ENCODE measurements at regions not wholly inside any gene's neighbourhood (a gene's known extent, or its start where the extent isn't known, plus 50 kb on each side); places are given as distances from the start of the nearest gene placed in this dataset.

- H3K9me3 ChIP-seq, result no peaks in the 10 kb centered on the region
- no peaks in the 10 kb centered on the region for H3K4me1 ChIP-seq
- TF ChIP-seq CTCF (IDR thresholded peaks at IDR 0.05), result no peak
- no peak for DNase-seq
- no peak for ATAC-seq
- H3K4me3 ChIP-seq, result no peak overlapping the region
- H3K27me3 ChIP-seq (ENCODE audit: insufficient read depth in 3 of 3, low read length in 2 of 3), result peaks cover 0 to 3% (median 0%) of the 10 kb centered on the region in 3 donors
- no peaks in the 10 kb centered on the region for H3K36me3 ChIP-seq (ENCODE audit: insufficient read depth in 1 of 2, low read depth in 1 of 2)
- 33 to 94% (median 87%) methylated on average over 1 of the region's 1 CpG for WGBS, 3 donors
- H3K27ac ChIP-seq, result no peak overlapping the region
- intact Hi-C loops (cut with DNase I), result no loop called here
Observed at GRCh38 chr13:72539925-72540324, 187.5 kb downstream of the MZT1 start.

GRCh38 chr13:72537782-72538181 is 189.6 kb downstream of the MZT1 start:
- H3K27ac ChIP-seq, result no peak overlapping the region
- 92 to 100% (median 92%) methylated on average over 2 of the region's 2 CpGs for WGBS, 3 donors

GRCh38 chr13:72537395-72537780 is 190.0 kb downstream of the MZT1 start:
- Histone ChIP-seq H3K27ac (no peak overlapping the region), H3K4me1 (no peaks in the 10 kb centered on the region), H3K4me3 (no peak overlapping the region), H3K9me3 (no peaks in the 10 kb centered on the region), H3K36me3 (ENCODE audit: insufficient read depth in 1 of 2, low read depth in 1 of 2) (no peaks in the 10 kb centered on the region), H3K27me3 (ENCODE audit: insufficient read depth in 3 of 3, low read length in 2 of 3) (peaks cover 0 to 3% (median 0%) of the 10 kb centered on the region in 3 donors)
- ATAC-seq (no peak), DNase-seq (no peak)
- intact Hi-C loops (cut with DNase I), result no loop called here
- TF ChIP-seq CTCF (IDR thresholded peaks at IDR 0.05), result no peak
- WGBS, 3 donors, result 49 to 66% (median 57%) methylated on average over 2 of the region's 2 CpGs

More at GRCh38 chr13:72537782-72538181, 189.6 kb downstream of the MZT1 start:
- Histone ChIP-seq H3K4me1 (no peaks in the 10 kb centered on the region), H3K9me3 (no peaks in the 10 kb centered on the region), H3K27me3 (ENCODE audit: insufficient read depth in 3 of 3, low read length in 2 of 3) (peaks cover 0 to 3% (median 0%) of the 10 kb centered on the region in 3 donors), H3K4me3 (no peak overlapping the region), H3K36me3 (ENCODE audit: insufficient read depth in 1 of 2, low read depth in 1 of 2) (no peaks in the 10 kb centered on the region)
- no peak for ATAC-seq
- no peak for TF ChIP-seq CTCF (IDR thresholded peaks at IDR 0.05)
- intact Hi-C loops (cut with DNase I), result no loop called here
- no peak for DNase-seq

- no peak for DNase-seq
- Histone ChIP-seq H3K27me3 (ENCODE audit: insufficient read depth in 3 of 3, low read length in 2 of 3) (peaks cover 0 to 3% (median 0%) of the 10 kb centered on the region in 3 donors), H3K36me3 (ENCODE audit: insufficient read depth in 1 of 2, low read depth in 1 of 2) (no peaks in the 10 kb centered on the region), H3K4me1 (no peaks in the 10 kb centered on the region), H3K9me3 (no peaks in the 10 kb centered on the region), H3K27ac (no peak overlapping the region), H3K4me3 (no peak overlapping the region)
- TF ChIP-seq CTCF (IDR thresholded peaks at IDR 0.05), result no peak
- 40 to 53% (median 45%) methylated on average over 11 of the region's 11 CpGs for WGBS, 3 donors
- no peak for ATAC-seq
- intact Hi-C loops (cut with DNase I), result no loop called here
Observed at GRCh38 chr13:72536714-72537394, 190.6 kb downstream of the MZT1 start.

Measured in psoas muscle (tissue), 7 donors.